Gastroesophageal sphincter (tissue), 4 donors: ENCODE measurements at regions not wholly inside any gene's neighbourhood (a gene's known extent, or its start where the extent isn't known, plus 50 kb on each side); places are given as distances from the start of the nearest gene placed in this dataset.
A peak's percentile ranks its signal among the peaks of the same experiment; 100 is the strongest.

Source experiments
- ATAC-seq: fragments of 150-250 bp; one replicate; pipeline ENCODE4 v1.9.1; 2016; ENCODE audit warnings: mild to moderate bottlenecking, moderate library complexity
- H3K27ac ChIP-seq, 4 donors: fragments of 200-600 bp; sonication (generic) in 3 of 4; 1 replicate in 3 of 4; 2 replicates in 1 of 4; pipeline ENCODE4 v1.5.1; 2016 to 2019
- H3K27me3 ChIP-seq: fragments of 200-600 bp; sonication (generic); one replicate; pipeline ENCODE4 v1.5.1; 2019
- H3K36me3 ChIP-seq, 2 donors: fragments of 200-600 bp; sonication (generic); one replicate each; pipeline ENCODE4 v1.5.1; 2019; ENCODE audit warnings: control low read depth in 1 of 2
- H3K4me1 ChIP-seq, 3 donors: fragments of 200-600 bp; sonication (generic); 1 replicate in 2 of 3; 2 replicates in 1 of 3; pipeline ENCODE4 v1.5.1; 2016 to 2019; ENCODE audit warnings: control low read depth in 2 of 3
- H3K4me3 ChIP-seq, 2 donors: fragments of 200-600 bp; sonication (generic); one replicate each; pipeline ENCODE4 v1.5.1; 2019; ENCODE audit warnings: mild to moderate bottlenecking in 1 of 2, moderate library complexity in 1 of 2
- H3K9me3 ChIP-seq, 3 donors: fragments of 200-600 bp; sonication (generic); one replicate each; pipeline ENCODE4 v1.5.1; 2017 to 2019; ENCODE audit warnings: control low read depth in 2 of 3
- EP300 ChIP-seq: sonication (generic); formaldehyde crosslinking; IDR thresholded peaks from one replicate; pipeline ENCODE4 v1.6.1; 2017; ENCODE audit warnings: antibody characterized with exemption, mild to moderate bottlenecking
- POLR2A ChIP-seq, 2 donors: fragments of 450-650 bp; IDR thresholded peaks; one replicate each; pipeline ENCODE4 v1.6.1; 2017; ENCODE audit warnings: antibody characterized with exemption in 2 of 2, mild to moderate bottlenecking in 2 of 2, moderate library complexity in 1 of 2
- POLR2AphosphoS5 ChIP-seq: sonication (generic); formaldehyde crosslinking; IDR thresholded peaks from one replicate; pipeline ENCODE4 v1.6.1; 2017; ENCODE audit warnings: antibody characterized with exemption
- WGBS, 2 donors: methylation state at CpG; one replicate each; pipeline ENCODE4 v1.1.5; 2018; ENCODE audit warnings: low coverage in 1 of 2; 5-methylcytosine and 5-hydroxymethylcytosine counted together
- TF ChIP-seq, protein P1 (sequence below), 4 experiments: fragments of 200-600 bp in 2 of 4; fragments of 450-650 bp in 2 of 4; sonication (generic) in 1 of 4; IDR thresholded peaks; one replicate each; pipeline ENCODE4 v1.5.1; 2017 to 2019; ENCODE audit warnings: antibody characterized with exemption in 4 of 4, mild to moderate bottlenecking in 2 of 4, moderate library complexity in 2 of 4

- Histone ChIP-seq H3K4me3 (no peak overlapping the region), H3K27ac (no peak overlapping the region), H3K9me3 (no peaks in the 10 kb centered on the region), H3K36me3 (no peaks in the 10 kb centered on the region), H3K27me3 (peaks cover 25% of the 10 kb centered on the region), H3K4me1 (no peaks in the 10 kb centered on the region)
- no peak for ATAC-seq
- TF ChIP-seq, protein P1, sequence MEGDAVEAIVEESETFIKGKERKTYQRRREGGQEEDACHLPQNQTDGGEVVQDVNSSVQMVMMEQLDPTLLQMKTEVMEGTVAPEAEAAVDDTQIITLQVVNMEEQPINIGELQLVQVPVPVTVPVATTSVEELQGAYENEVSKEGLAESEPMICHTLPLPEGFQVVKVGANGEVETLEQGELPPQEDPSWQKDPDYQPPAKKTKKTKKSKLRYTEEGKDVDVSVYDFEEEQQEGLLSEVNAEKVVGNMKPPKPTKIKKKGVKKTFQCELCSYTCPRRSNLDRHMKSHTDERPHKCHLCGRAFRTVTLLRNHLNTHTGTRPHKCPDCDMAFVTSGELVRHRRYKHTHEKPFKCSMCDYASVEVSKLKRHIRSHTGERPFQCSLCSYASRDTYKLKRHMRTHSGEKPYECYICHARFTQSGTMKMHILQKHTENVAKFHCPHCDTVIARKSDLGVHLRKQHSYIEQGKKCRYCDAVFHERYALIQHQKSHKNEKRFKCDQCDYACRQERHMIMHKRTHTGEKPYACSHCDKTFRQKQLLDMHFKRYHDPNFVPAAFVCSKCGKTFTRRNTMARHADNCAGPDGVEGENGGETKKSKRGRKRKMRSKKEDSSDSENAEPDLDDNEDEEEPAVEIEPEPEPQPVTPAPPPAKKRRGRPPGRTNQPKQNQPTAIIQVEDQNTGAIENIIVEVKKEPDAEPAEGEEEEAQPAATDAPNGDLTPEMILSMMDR (IDR thresholded peaks at IDR 0.05): peak in 2 of 4 experiments; percentile 15 to 47
- no peak for TF ChIP-seq POLR2AphosphoS5
- WGBS, 2 donors: 4 to 28% methylated on average over 4 to 5 of the region's 7 CpGs
Measured at GRCh38 chr2:88831792-88832248, 140.3 kb downstream of the RPIA start.

GRCh38 chr2:88832311-88832991 is 141.0 kb downstream of the RPIA start:
- Histone ChIP-seq H3K27me3 (peaks cover 22% of the 10 kb centered on the region), H3K4me1 (no peaks in the 10 kb centered on the region), H3K36me3 (no peaks in the 10 kb centered on the region), H3K27ac (no peak overlapping the region), H3K9me3 (no peaks in the 10 kb centered on the region), H3K4me3 (no peak overlapping the region)
- WGBS, 2 donors: 36 to 93% methylated on average over 3 of the region's 8 CpGs
- no peak for TF ChIP-seq EP300
- no peak for TF ChIP-seq POLR2AphosphoS5
- TF ChIP-seq, protein P1 (IDR thresholded peaks at IDR 0.05): no peak
- no peak for TF ChIP-seq POLR2A (IDR thresholded peaks at IDR 0.05)
- no peak for ATAC-seq

- Histone ChIP-seq H3K9me3 (no peaks in the 10 kb centered on the region), H3K27me3 (peaks cover 17% of the 10 kb centered on the region), H3K27ac (no peak overlapping the region), H3K4me1 (no peaks in the 10 kb centered on the region), H3K36me3 (no peaks in the 10 kb centered on the region), H3K4me3 (no peak overlapping the region)
- WGBS, 2 donors: 57 to 86% methylated on average over 1 of the region's 1 CpG
- ATAC-seq: no peak
- TF ChIP-seq POLR2AphosphoS5: no peak
- no peak for TF ChIP-seq POLR2A (IDR thresholded peaks at IDR 0.05)
- TF ChIP-seq, protein P1 (IDR thresholded peaks at IDR 0.05): no peak
- no peak for TF ChIP-seq EP300
Measured at GRCh38 chr2:88832992-88833389, 141.5 kb downstream of the RPIA start.

GRCh38 chr2:88834376-88834775 is 142.9 kb downstream of the RPIA start:
- no peak for ATAC-seq
- no peaks in the 10 kb centered on the region for H3K9me3 ChIP-seq
- TF ChIP-seq, protein P1 (IDR thresholded peaks at IDR 0.05): no peak
- TF ChIP-seq POLR2AphosphoS5 (no peak), POLR2A (IDR thresholded peaks at IDR 0.05) (no peak), EP300 (no peak)

GRCh38 chr2:88834866-88835265 is 143.4 kb downstream of the RPIA start:
- Histone ChIP-seq H3K4me1 (no peaks in the 10 kb centered on the region), H3K27ac (no peak overlapping the region), H3K4me3 (no peak overlapping the region), H3K36me3 (no peaks in the 10 kb centered on the region), H3K9me3 (no peaks in the 10 kb centered on the region), H3K27me3 (peaks cover 15% of the 10 kb centered on the region)
- no peak for TF ChIP-seq POLR2A (IDR thresholded peaks at IDR 0.05)
- TF ChIP-seq EP300: no peak
- TF ChIP-seq, protein P1 (IDR thresholded peaks at IDR 0.05): no peak
- TF ChIP-seq POLR2AphosphoS5: no peak
- no peak for ATAC-seq

More at GRCh38 chr2:88834376-88834775, 142.9 kb downstream of the RPIA start:
- peaks cover 15% of the 10 kb centered on the region for H3K27me3 ChIP-seq
- no peak overlapping the region for H3K4me3 ChIP-seq
- no peaks in the 10 kb centered on the region for H3K4me1 ChIP-seq
- no peak overlapping the region for H3K27ac ChIP-seq
- no peaks in the 10 kb centered on the region for H3K36me3 ChIP-seq
